Colonic mucosa (tissue), 4 donors: ENCODE measurements at regions not wholly inside any gene's neighbourhood (a gene's known extent, or its start where the extent isn't known, plus 50 kb on each side); places are given as distances from the start of the nearest gene placed in this dataset.

Source experiments
- DNase-seq: peaks from one replicate; pipeline ENCODE4 v3.0.0-alpha.2; 2020
- H3K27ac ChIP-seq: fragments of 200-600 bp; one replicate; pipeline ENCODE4 v1.8.0; 2021
- H3K27me3 ChIP-seq: fragments of 200-600 bp; one replicate; pipeline ENCODE4 v1.8.0; 2021
- H3K36me3 ChIP-seq: fragments of 200-600 bp; one replicate; pipeline ENCODE4 v1.8.0; 2021
- H3K4me1 ChIP-seq: fragments of 200-600 bp; one replicate; pipeline ENCODE4 v1.8.0; 2021; ENCODE audit warnings: mild to moderate bottlenecking
- H3K4me3 ChIP-seq: fragments of 200-600 bp; one replicate; pipeline ENCODE4 v1.8.0; 2021
- H3K9ac ChIP-seq, 2 donors: one replicate each; pipeline ENCODE4 v1.7.0; 2013; ENCODE audit warnings: control low read depth in 2 of 2, low read depth in 2 of 2, low read length in 2 of 2
- H3K9me3 ChIP-seq: fragments of 200-600 bp; one replicate; pipeline ENCODE4 v1.8.0; 2021
- CTCF ChIP-seq: fragments of 200-600 bp; IDR thresholded peaks from one replicate; pipeline ENCODE4 v1.8.0; 2022; ENCODE audit warnings: antibody characterized with exemption, mild to moderate bottlenecking
- intact Hi-C: fragments of 100-400 bp; cut with DNase I; formaldehyde crosslinking; loops from one replicate; pipeline ENCODE4 v1.14.1; 2022
- donor health status: healthy.
- donor health status: DM: no; HTN: no; CAD: no.
- donor health status: DM: no; HTN: no; CAD: no.

GRCh38 chr3:177447938-177448337 lies 250.7 kb upstream of the TBL1XR1 start:
- Histone ChIP-seq H3K9ac (no peak overlapping the region), H3K9me3 (no peaks in the 10 kb centered on the region), H3K4me1 (peaks cover 10% of the 10 kb centered on the region), H3K36me3 (no peaks in the 10 kb centered on the region), H3K27me3 (no peaks in the 10 kb centered on the region), H3K4me3 (no peak overlapping the region), H3K27ac (peak overlapping the region; percentile 58)
- intact Hi-C loops, result no loop called here
- DNase-seq, result peak; percentile 95
- TF ChIP-seq CTCF, result no peak

- H3K27ac ChIP-seq, result peak overlapping the region; percentile 58
- H3K9ac ChIP-seq, result no peak overlapping the region
- no peak overlapping the region for H3K4me3 ChIP-seq
- DNase-seq, result no peak
- H3K4me1 ChIP-seq, result peaks cover 10% of the 10 kb centered on the region
- H3K27me3 ChIP-seq, result no peaks in the 10 kb centered on the region
- intact Hi-C loops, result no loop called here
- no peaks in the 10 kb centered on the region for H3K9me3 ChIP-seq
- H3K36me3 ChIP-seq, result no peaks in the 10 kb centered on the region
- TF ChIP-seq CTCF, result no peak
Observed at GRCh38 chr3:177448987-177449359, 251.7 kb upstream of the TBL1XR1 start.

- TF ChIP-seq CTCF, result no peak
- DNase-seq, result no peak
- Histone ChIP-seq H3K9ac (no peak overlapping the region), H3K4me3 (no peak overlapping the region), H3K27ac (no peak overlapping the region), H3K9me3 (no peaks in the 10 kb centered on the region), H3K27me3 (no peaks in the 10 kb centered on the region), H3K36me3 (no peaks in the 10 kb centered on the region), H3K4me1 (peaks cover 10% of the 10 kb centered on the region)
- intact Hi-C loops, result no loop called here
Observed at GRCh38 chr3:177449360-177450006, 252.2 kb upstream of the TBL1XR1 start.

- Histone ChIP-seq H3K9me3 (no peaks in the 10 kb centered on the region), H3K36me3 (no peaks in the 10 kb centered on the region), H3K4me3 (no peak overlapping the region), H3K27ac (peak overlapping the region; percentile 14), H3K9ac (no peak overlapping the region), H3K27me3 (no peaks in the 10 kb centered on the region), H3K4me1 (peaks cover 10% of the 10 kb centered on the region)
- intact Hi-C loops, result no loop called here
- TF ChIP-seq CTCF, result no peak
- no peak for DNase-seq
Observed at GRCh38 chr3:177451301-177451750, 254.0 kb upstream of the TBL1XR1 start.

GRCh38 chr3:177451864-177452830 lies 254.9 kb upstream of the TBL1XR1 start:
- no peak for TF ChIP-seq CTCF
- DNase-seq, result no peak
- no peak overlapping the region for H3K4me3 ChIP-seq
- no peaks in the 10 kb centered on the region for H3K27me3 ChIP-seq
- no peaks in the 10 kb centered on the region for H3K9me3 ChIP-seq
- no peak overlapping the region for H3K9ac ChIP-seq
- no peaks in the 10 kb centered on the region for H3K36me3 ChIP-seq
- H3K27ac ChIP-seq, result peak overlapping the region; percentile 14
- peaks cover 10% of the 10 kb centered on the region for H3K4me1 ChIP-seq
- intact Hi-C loops, result no loop called here
